AG04450 (cell line): ENCODE measurements at regions not wholly inside any gene's neighbourhood (a gene's known extent, or its start where the extent isn't known, plus 50 kb on each side); places are given as distances from the start of the nearest gene placed in this dataset.

Source experiments
- CTCF ChIA-PET: fragments of 300-600, 350-600 bp; formaldehyde crosslinking; extraction: SDS; loops from one replicate; lab custom pipeline; 2022; ENCODE audit warnings: antibody characterized with exemption, inconsistent platforms; lab: Charles Lee
- POLR2A ChIA-PET: fragments of 350-600 bp; formaldehyde crosslinking; extraction: SDS; loops from one replicate; lab custom pipeline; 2021; ENCODE audit warnings: antibody characterized with exemption, inconsistent platforms; lab: Yijun Ruan, JAX
- DNase-seq: peaks from one replicate; pipeline ENCODE4 v3.0.0-alpha.2; 2011; ENCODE audit warnings: low read depth, low spot score
- H3K27ac ChIP-seq: one replicate; pipeline ENCODE4 v1.5.1; 2012; ENCODE audit warnings: low read depth, low read length, control low read depth
- H3K27me3 ChIP-seq: one replicate; pipeline ENCODE4 v1.6.0; 2012; ENCODE audit warnings: low read length; ENCODE audit not compliant: control insufficient read depth, insufficient read depth
- H3K4me3 ChIP-seq: 2 replicates; pipeline ENCODE4 v1.5.1; 2011; ENCODE audit warnings: mild to moderate bottlenecking, low read depth, low read length, control low read depth
- H3K9me3 ChIP-seq: 2 replicates; pipeline ENCODE4 v1.5.1; 2012; ENCODE audit warnings: low read length; ENCODE audit not compliant: control insufficient read depth, insufficient read depth
- CTCF ChIP-seq: IDR thresholded peaks from 2 replicates; pipeline ENCODE4 v1.5.1; 2011; ENCODE audit warnings: low read depth, low read length, control low read depth, inconsistent platforms

GRCh38 chr7:110604885-110605284, 486.0 kb upstream of the LRRN3 start:
- no peak for TF ChIP-seq CTCF
- Histone ChIP-seq H3K4me3 (no peak overlapping the region), H3K27ac (no peak overlapping the region), H3K27me3 (no peaks in the 10 kb centered on the region), H3K9me3 (no peaks in the 10 kb centered on the region)
- ChIA-PET CTCF (no interaction called here), POLR2A (no interaction called here)
- DNase-seq = no peak

- ChIA-PET CTCF (interaction anchor here (0.5 kb wide), 1 partner anchor 284 kb away, joined by 3 read pairs; no protein-coding TSS in a partner anchor), POLR2A (no interaction called here)
- no peaks in the 10 kb centered on the region for H3K27me3 ChIP-seq
- DNase-seq = no peak
- no peak overlapping the region for H3K4me3 ChIP-seq
- no peak overlapping the region for H3K27ac ChIP-seq
- H3K9me3 ChIP-seq = no peaks in the 10 kb centered on the region
- no peak for TF ChIP-seq CTCF
Observed at GRCh38 chr7:110607050-110607857, 483.7 kb upstream of the LRRN3 start.

GRCh38 chr7:110609336-110609735, 481.6 kb upstream of the LRRN3 start:
- ChIA-PET POLR2A (no interaction called here), CTCF (no interaction called here)
- Histone ChIP-seq H3K9me3 (no peaks in the 10 kb centered on the region), H3K27me3 (no peaks in the 10 kb centered on the region), H3K27ac (no peak overlapping the region), H3K4me3 (no peak overlapping the region)
- no peak for DNase-seq
- TF ChIP-seq CTCF = no peak

GRCh38 chr7:110612680-110613079, 478.2 kb upstream of the LRRN3 start:
- no peak for DNase-seq
- POLR2A ChIA-PET = no interaction called here
- Histone ChIP-seq H3K27ac (no peak overlapping the region), H3K4me3 (no peak overlapping the region), H3K27me3 (no peaks in the 10 kb centered on the region), H3K9me3 (no peaks in the 10 kb centered on the region)
- CTCF ChIA-PET = no interaction called here
- TF ChIP-seq CTCF = no peak
